ENCODE measurements at regions not wholly inside any gene's neighbourhood (a gene's known extent, or its start where the extent isn't known, plus 50 kb on each side); places are given as distances from the start of the nearest gene placed in this dataset.

DNA sequence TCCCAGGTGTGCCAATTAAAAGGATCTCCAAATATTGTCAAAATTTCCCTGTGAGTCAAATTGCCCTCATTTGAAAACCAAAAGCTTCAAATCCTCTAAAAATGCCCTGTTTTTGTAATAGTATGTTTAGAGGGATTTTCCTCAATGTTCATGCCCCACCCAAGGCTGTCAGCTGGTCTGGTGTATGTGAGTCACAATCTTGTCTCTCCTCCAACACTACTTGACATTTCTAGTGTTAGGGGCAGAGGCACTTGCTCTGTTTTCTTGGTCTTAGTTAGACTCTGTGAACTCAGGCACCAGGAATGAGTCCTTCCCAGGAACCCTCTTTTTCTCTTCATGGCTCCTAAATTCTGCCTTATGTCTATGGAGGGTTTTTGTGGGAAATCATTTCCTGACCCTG, 634.8 kb downstream of the KCNJ2 start:
- TF ChIP-seq CTCF (IDR thresholded peaks at IDR 0.05) = no peak
- no peak for TF ChIP-seq ETV6 (CRISPR knock-in tag; IDR thresholded peaks at IDR 0.05)
- TF ChIP-seq ZNF121 (CRISPR knock-in tag; IDR thresholded peaks at IDR 0.05) = no peak
- no peak for TF ChIP-seq FOXK1 (CRISPR knock-in tag; IDR thresholded peaks at IDR 0.05)
- TF ChIP-seq OVOL2 (CRISPR knock-in tag; IDR thresholded peaks at IDR 0.05; ENCODE audit: borderline replicate concordance) = no peak
